ENCODE measurements at regions not wholly inside any gene's neighbourhood (a gene's known extent, or its start where the extent isn't known, plus 50 kb on each side); places are given as distances from the start of the nearest gene placed in this dataset.

DNA sequence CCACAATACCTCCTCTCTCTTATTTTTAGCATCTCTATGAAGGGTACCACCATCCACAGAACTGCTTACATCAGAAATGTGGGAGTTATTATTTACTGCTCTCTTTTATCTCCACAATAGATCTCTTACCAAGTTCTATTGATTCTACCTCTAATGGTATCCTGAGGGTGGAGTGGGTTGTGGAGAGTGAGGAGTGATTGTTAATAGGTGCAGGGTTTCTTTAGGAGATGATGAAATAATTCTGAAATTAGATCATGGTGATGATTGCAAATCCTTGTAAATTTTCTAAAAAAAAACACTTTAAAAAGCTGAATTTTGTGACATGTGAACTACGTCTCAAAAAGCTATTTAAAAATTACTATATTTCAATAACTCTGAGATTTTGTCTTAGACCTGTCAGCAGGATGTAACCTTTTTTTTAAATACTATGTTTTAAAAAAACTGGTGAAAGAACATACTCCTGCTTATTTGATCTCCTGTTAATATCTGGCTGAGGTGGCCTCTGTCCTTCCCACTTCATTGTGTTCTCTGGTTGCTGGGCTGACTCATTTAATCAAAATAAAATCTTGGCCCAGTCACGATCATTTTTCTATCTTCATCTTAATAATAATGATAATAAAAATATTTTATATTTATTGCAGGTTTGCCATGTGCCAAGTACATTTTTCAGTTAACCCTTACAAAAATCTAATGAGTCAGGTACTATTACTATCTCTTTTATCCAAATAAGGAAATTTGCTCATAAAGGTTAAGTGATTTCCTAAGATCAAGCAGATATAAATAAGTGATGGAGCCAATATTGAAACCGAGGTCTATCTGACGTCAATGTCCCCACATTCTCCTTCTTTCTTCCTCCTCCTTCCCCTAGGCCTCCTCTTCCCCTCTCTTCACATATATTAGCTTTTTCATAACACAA is 73.5 kb downstream of the GLUD2 start:
- no peak for TF ChIP-seq SP1 (IDR thresholded peaks at IDR 0.05)
- TF ChIP-seq, protein P1, sequence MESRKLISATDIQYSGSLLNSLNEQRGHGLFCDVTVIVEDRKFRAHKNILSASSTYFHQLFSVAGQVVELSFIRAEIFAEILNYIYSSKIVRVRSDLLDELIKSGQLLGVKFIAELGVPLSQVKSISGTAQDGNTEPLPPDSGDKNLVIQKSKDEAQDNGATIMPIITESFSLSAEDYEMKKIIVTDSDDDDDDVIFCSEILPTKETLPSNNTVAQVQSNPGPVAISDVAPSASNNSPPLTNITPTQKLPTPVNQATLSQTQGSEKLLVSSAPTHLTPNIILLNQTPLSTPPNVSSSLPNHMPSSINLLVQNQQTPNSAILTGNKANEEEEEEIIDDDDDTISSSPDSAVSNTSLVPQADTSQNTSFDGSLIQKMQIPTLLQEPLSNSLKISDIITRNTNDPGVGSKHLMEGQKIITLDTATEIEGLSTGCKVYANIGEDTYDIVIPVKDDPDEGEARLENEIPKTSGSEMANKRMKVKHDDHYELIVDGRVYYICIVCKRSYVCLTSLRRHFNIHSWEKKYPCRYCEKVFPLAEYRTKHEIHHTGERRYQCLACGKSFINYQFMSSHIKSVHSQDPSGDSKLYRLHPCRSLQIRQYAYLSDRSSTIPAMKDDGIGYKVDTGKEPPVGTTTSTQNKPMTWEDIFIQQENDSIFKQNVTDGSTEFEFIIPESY (IDR thresholded peaks at IDR 0.05): no peak
- no peak for TF ChIP-seq GABPA (IDR thresholded peaks at IDR 0.05 in 1 of 2, conservative IDR thresholded peaks at IDR 0.05 in 1 of 2)
- TF ChIP-seq YY1 (IDR thresholded peaks at IDR 0.05): no peak
- no peak for TF ChIP-seq TAF1 (conservative IDR thresholded peaks at IDR 0.05)
- no peak for TF ChIP-seq NR2F2 (IDR thresholded peaks at IDR 0.05)
- no peak for TF ChIP-seq RAD21 (IDR thresholded peaks at IDR 0.05)
- no peak for TF ChIP-seq FOXA1 (IDR thresholded peaks at IDR 0.05)
- TF ChIP-seq, protein P2, sequence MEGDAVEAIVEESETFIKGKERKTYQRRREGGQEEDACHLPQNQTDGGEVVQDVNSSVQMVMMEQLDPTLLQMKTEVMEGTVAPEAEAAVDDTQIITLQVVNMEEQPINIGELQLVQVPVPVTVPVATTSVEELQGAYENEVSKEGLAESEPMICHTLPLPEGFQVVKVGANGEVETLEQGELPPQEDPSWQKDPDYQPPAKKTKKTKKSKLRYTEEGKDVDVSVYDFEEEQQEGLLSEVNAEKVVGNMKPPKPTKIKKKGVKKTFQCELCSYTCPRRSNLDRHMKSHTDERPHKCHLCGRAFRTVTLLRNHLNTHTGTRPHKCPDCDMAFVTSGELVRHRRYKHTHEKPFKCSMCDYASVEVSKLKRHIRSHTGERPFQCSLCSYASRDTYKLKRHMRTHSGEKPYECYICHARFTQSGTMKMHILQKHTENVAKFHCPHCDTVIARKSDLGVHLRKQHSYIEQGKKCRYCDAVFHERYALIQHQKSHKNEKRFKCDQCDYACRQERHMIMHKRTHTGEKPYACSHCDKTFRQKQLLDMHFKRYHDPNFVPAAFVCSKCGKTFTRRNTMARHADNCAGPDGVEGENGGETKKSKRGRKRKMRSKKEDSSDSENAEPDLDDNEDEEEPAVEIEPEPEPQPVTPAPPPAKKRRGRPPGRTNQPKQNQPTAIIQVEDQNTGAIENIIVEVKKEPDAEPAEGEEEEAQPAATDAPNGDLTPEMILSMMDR (IDR thresholded peaks at IDR 0.05; ENCODE audit: low read depth, low read length, missing input control): no peak
- TF ChIP-seq, protein P3, sequence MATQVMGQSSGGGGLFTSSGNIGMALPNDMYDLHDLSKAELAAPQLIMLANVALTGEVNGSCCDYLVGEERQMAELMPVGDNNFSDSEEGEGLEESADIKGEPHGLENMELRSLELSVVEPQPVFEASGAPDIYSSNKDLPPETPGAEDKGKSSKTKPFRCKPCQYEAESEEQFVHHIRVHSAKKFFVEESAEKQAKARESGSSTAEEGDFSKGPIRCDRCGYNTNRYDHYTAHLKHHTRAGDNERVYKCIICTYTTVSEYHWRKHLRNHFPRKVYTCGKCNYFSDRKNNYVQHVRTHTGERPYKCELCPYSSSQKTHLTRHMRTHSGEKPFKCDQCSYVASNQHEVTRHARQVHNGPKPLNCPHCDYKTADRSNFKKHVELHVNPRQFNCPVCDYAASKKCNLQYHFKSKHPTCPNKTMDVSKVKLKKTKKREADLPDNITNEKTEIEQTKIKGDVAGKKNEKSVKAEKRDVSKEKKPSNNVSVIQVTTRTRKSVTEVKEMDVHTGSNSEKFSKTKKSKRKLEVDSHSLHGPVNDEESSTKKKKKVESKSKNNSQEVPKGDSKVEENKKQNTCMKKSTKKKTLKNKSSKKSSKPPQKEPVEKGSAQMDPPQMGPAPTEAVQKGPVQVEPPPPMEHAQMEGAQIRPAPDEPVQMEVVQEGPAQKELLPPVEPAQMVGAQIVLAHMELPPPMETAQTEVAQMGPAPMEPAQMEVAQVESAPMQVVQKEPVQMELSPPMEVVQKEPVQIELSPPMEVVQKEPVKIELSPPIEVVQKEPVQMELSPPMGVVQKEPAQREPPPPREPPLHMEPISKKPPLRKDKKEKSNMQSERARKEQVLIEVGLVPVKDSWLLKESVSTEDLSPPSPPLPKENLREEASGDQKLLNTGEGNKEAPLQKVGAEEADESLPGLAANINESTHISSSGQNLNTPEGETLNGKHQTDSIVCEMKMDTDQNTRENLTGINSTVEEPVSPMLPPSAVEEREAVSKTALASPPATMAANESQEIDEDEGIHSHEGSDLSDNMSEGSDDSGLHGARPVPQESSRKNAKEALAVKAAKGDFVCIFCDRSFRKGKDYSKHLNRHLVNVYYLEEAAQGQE (IDR thresholded peaks at IDR 0.05): no peak
- TF ChIP-seq EGR1 (IDR thresholded peaks at IDR 0.05; ENCODE audit: low read depth in 2 of 2): no peak
- TF ChIP-seq JUND (IDR thresholded peaks at IDR 0.05): no peak
- TF ChIP-seq HNF4A (conservative IDR thresholded peaks at IDR 0.05): no peak
- TF ChIP-seq FOXA2 (IDR thresholded peaks at IDR 0.05): no peak
- TF ChIP-seq, protein P4, sequence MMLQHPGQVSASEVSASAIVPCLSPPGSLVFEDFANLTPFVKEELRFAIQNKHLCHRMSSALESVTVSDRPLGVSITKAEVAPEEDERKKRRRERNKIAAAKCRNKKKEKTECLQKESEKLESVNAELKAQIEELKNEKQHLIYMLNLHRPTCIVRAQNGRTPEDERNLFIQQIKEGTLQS (IDR thresholded peaks at IDR 0.05): no peak
- 91% methylated on average over 4 of the region's 4 CpGs for WGBS
- no peaks in the 10 kb centered on the region for H3K36me3 ChIP-seq (ENCODE audit: control insufficient read depth in 4 of 4, insufficient read depth in 3 of 4, low read depth in 1 of 4, low read length in 3 of 4)

More for the DNA sequence above, 73.5 kb downstream of the GLUD2 start:
- Histone ChIP-seq H3K27me3 (ENCODE audit: control insufficient read depth in 4 of 4, insufficient read depth in 4 of 4, low read length in 3 of 4) (no peaks in the 10 kb centered on the region), H3K9ac (ENCODE audit: low read depth in 1 of 2, low read length in 2 of 2) (no peak overlapping the region), H3K4me3 (ENCODE audit: low read depth in 1 of 3, low read length in 3 of 3) (no peak overlapping the region), H3K27ac (ENCODE audit: low read depth in 1 of 2, low read length in 2 of 2) (no peak overlapping the region), H3K4me1 (ENCODE audit: control insufficient read depth in 4 of 4, insufficient read depth in 4 of 4, low read length in 3 of 4) (no peaks in the 10 kb centered on the region), H3K9me3 (ENCODE audit: control insufficient read depth in 4 of 4, low read length in 3 of 4) (no peaks in the 10 kb centered on the region)
- no peak for DNase-seq (ENCODE audit: low spot score)
